ENCODE measurements at regions not wholly inside any gene's neighbourhood (a gene's known extent, or its start where the extent isn't known, plus 50 kb on each side); places are given as distances from the start of the nearest gene placed in this dataset.

- TF ChIP-seq HDGF (IDR thresholded peaks at IDR 0.05; ENCODE audit: borderline replicate concordance) (no peak), ELF4 (IDR thresholded peaks at IDR 0.05) (no peak), TARDBP (IDR thresholded peaks at IDR 0.05) (no peak), SP1 (IDR thresholded peaks at IDR 0.05) (no peak), FOXK2 (IDR thresholded peaks at IDR 0.05) (no peak), BHLHE40 (IDR thresholded peaks at IDR 0.05; ENCODE audit: borderline replicate concordance) (no peak)
These were observed 88.3 kb downstream of the VCX3A start for GRCh38 chrX:6446582-6446981.

All from HEK293T (cell line).